ENCODE measurements at regions not wholly inside any gene's neighbourhood (a gene's known extent, or its start where the extent isn't known, plus 50 kb on each side); places are given as distances from the start of the nearest gene placed in this dataset.
"Not testable (repeated sequence)": the region's sequence is repeated elsewhere in the genome, so short reads cannot be mapped to it uniquely, and the experiment has no call there.

GRCh38 chr5:37966871-37967270 lies 127.0 kb upstream of the GDNF start:
- no peak for DNase-seq

DNA sequence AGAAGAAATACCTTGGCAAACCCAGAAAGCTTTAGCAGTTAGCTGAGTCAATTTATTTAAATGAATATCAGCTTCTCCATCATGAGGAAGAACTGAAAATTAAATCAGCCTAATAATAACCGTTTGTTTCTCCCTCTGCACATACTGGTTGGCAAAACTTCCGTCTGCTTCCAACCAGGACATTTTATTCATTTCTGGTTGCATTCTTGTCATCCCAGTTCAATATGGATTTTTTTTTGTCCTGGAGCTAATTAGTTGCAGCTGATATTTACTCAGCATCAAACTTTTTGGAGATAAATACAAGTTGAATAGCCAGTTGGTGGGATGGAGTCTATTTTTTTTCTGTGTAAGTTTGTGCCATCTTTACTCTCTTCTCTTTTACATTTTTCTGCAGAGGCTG lies 126.5 kb upstream of the GDNF start:
- DNase-seq: no peak

DNA sequence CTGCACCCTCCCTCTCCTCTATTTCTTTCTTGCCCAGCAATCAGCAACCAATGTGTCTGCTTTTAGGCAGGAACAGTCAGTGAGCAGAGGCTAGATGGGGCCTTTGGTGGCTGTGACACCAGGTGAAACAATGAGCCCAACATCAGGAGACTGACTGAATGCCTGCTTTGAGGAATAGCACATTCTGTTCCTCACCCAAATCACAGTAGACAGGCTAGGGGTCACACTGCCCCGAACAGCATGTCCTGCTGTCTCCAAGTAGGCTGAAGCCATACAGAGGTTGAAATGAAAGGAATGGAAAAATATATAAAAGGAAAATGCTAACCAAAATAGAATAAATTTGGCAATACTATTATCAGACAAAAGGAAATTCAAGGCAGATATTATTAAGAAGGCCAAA lies 122.5 kb upstream of the GDNF start:
- no peak for DNase-seq

GRCh38 chr5:37957218-37957617 lies 117.4 kb upstream of the GDNF start:
- DNase-seq: no peak

GRCh38 chr5:37955748-37956147 lies 115.9 kb upstream of the GDNF start:
- DNase-seq: no peak

GRCh38 chr5:37954561-37954960 lies 114.7 kb upstream of the GDNF start:
- no peak for DNase-seq

DNA sequence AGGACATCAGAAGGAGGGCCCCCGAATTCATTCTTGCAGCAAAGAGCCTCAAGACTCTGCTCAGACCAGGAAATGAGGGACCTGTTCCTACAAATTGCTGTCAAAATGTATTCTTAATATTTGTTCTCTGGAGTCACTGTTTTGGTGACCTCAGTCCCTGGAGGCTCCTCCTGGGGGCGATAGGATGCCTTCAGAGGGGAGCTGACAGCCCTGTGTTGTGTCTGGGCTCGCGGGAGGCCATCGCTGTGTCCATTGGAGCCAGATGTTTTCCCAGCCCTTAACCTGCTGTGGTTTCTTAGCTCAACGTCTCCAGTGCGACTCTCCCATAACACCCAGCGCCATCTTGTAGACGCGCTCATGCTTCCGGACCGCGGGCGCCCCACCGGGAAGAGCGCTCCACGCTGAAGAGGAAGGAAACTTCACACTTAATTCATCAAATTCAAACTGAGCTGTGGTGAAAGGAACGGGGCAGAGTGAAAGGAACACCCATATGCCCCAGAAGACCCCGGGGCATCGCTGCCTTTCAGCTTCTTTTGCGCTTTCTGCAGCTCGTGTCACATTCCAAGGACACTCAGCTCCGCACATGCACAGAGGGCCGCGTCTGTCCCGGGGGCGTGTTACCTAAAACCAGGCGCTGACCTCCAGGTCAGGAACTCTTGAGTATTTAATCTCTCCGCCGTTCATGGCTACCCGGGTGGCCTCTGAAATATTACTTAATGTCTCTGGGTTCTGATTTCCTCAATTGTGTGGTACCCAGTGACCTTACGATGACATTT lies 112.3 kb upstream of the GDNF start:
- DNase-seq: no peak

- no peak for DNase-seq
These were observed 110.6 kb upstream of the GDNF start for GRCh38 chr5:37950436-37950835.

DNA sequence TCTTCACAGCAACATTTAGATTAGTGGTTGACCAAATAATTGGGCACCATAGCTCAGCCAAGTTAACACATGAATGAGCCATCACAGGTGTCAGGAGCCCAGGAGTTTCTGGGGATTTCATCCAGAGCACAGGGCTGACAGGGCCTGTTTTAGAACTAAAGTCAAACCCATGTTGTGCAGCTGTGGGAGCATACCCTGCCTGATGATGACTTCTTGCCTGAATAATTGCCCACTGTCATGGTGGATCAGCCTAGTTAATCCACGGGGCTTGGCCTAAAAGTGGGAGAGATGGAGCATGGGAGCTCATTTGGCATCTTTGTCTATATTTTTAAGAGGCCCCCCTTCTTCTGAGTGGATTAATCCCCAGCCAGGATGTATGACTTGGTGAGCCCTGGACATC lies 105.6 kb upstream of the GDNF start:
- no peak for DNase-seq

DNA sequence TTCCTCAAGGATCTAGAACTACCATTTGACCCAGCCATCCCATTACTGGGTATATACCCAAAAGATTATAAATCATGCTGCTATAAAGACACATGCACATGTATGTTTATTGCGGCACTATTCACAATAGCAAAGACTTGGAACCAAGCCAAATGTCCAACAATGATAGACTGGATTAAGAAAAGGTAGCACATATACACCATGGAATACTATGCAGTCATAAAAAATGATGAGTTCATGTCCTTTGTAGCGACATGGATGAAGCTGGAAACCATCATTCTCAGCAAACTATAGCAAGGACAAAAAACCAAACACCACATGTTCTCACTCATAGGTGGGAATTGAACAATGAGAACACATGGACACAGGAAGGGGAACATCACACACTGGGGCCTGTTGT lies 103.3 kb upstream of the GDNF start:
- not testable (repeated sequence) for DNase-seq

DNA sequence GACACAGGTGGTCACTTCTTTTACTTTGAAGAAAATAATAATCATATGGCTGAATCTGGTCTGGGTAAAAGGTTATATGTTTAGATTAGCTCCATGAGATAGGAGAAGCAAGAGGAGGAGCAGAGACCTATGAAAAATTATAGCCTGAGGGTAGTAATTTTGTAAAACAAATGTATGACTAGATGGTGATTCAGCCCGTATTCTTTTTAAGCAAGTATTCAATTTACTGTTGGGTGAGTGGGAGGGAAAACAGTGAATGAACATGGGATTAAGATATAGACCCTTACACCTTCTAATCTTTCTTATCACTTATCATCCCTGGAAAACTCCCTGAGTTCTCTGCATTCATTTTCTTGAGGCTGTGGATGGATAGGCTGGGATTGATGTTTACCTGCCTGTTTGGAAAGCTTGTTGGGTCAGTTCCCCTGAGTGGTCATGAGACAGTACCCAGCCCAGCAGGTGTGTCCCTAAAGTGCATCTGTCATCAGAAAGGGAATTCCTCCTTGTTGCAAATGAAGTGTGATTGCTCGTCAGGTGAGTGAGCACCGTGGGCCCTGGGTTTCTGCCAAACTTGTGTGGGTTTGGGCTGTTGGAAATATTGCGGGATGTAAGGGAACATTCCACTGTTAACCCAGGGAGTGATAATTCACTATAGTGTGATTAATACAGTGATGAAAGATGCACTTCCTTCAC lies 101.2 kb upstream of the GDNF start:
- no peak for DNase-seq

DNA sequence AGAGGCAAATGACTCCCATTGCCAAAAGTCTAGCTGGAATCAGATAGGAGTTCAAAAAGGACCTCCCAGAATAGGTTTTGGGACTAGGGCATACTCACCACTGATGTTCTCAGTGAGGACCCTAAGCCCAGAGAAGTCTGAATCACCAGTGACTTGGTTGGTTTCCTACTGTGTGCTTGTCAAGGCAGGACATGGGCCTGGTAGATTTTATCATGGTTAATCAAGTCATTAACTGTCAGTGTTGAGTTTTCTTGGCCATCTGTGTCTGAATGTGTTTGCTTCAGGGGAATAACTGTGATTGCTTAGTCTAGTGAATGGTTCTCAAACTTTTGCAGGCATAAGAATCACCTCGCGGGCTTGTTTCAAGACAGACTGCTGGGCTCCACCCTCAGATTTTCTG lies 99.0 kb upstream of the GDNF start:
- DNase-seq: no peak

- no peak for DNase-seq
These were observed 98.4 kb upstream of the GDNF start for GRCh38 chr5:37938076-37938852.

DNA sequence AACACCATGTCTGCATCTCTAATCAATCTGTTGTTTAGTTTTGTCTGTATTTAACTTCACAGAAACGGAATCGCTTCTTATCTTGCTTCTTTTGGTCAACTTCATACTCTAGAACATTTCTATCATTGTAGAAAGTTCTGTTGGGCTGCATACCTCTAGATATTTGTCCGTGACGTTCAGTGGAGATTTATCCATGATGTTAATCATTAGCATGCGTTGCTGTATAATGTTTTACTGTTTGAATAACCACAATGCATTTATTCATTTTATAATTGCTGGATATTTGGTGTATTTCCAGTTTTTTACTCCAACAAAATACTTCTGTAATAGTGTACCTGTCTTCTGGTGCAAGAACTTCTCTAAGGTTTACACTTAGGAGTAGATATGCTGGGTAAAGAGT lies 96.2 kb upstream of the GDNF start:
- DNase-seq: no peak

- no peak for DNase-seq
These were observed 93.7 kb upstream of the GDNF start for GRCh38 chr5:37933576-37933975.

- DNase-seq: no peak
These were observed 92.6 kb upstream of the GDNF start for GRCh38 chr5:37932450-37932849.

- no peak for DNase-seq
These were observed 91.7 kb upstream of the GDNF start for GRCh38 chr5:37931541-37931940.

DNA sequence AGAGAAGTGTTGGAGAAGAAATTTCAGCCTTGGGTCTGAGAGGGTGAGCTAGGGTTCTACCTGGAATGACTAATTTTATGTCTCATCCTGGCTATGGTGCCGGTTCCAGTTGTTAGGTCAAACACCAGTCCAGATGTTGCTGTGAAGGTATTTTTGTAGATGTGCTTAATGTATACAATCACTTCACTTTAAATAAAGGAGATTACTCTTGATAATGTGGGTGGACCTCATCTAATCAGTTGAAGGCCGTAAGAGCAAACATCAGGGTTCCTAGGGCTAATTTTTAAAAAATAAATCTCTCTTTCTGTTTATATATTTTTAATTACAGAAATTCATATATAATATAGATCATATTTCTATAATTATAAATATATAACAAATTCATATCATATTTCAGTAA lies 90.5 kb upstream of the GDNF start:
- no peak for DNase-seq

DNA sequence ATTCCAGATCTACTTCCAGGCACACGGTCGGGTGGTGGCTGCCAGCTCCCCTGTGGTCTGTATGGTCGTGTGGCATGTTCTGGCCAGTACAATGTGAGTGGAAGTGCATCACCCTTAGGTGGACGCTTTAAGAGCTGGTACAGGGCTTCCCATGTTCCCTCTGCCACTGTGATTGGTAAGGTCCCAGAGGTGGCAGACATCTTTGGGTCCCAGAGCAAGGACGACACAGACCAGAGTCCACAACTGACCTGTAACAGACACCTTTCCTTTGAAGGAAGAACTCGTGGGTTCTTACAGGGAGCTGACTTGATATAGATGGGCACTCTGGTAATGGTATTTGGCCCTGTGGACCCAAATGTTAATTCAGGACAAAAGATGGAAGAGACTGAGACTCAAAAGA lies 90.0 kb upstream of the GDNF start:
- no peak for DNase-seq

DNA sequence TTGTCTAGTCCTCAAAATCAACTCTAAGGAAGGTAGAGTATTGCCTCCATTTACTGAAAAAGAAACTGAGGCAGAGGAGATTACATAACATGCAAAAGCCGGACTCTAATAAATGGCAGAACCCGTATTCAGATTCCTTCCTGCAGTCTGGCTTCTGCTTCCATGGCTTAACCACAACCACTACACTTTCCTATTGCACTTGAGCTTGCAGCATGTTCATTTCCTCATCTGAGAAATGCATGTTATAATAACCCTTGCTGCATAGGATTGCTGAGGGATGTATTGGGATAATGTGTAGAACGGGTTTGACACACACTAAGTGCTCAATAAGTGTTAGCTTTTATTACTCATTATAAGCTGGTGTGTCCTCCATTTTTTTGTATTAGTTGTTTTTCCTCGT lies 87.9 kb upstream of the GDNF start:
- not testable (repeated sequence) for DNase-seq

GRCh38 chr5:37926732-37927131 lies 86.9 kb upstream of the GDNF start:
- no peak for DNase-seq

DNA sequence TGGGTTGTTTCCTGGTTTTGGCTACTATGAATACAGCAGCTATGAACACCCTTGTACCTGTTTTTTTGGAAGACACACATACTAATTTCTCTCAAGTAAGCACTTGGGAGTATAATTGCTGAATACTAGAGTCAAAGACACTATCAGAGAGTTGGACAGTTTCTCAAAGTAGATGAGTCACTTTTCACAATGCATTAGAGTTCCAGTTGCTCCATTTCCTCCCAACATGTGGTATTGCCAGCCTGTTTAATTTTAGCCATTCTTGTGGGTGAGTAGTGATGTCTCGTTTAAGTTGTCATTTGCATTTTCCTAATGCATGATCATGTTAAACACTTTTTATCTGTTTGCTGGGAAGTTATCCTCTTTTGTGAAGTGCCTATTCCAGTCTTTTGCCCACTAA lies 81.6 kb upstream of the GDNF start:
- no peak for DNase-seq

- no peak for DNase-seq
These were observed 78.6 kb upstream of the GDNF start for GRCh38 chr5:37918424-37918823.
